NCI-H146 (cell line): ENCODE measurements at regions not wholly inside any gene's neighbourhood (a gene's known extent, or its start where the extent isn't known, plus 50 kb on each side); places are given as distances from the start of the nearest gene placed in this dataset.
"Not testable (repeated sequence)": the region's sequence is repeated elsewhere in the genome, so short reads cannot be mapped to it uniquely, and the experiment has no call there.

Experiments used
- DNase-seq: peaks from one replicate; lab custom pipeline; 2025; lab: John Stamatoyannopoulos, UW

DNA sequence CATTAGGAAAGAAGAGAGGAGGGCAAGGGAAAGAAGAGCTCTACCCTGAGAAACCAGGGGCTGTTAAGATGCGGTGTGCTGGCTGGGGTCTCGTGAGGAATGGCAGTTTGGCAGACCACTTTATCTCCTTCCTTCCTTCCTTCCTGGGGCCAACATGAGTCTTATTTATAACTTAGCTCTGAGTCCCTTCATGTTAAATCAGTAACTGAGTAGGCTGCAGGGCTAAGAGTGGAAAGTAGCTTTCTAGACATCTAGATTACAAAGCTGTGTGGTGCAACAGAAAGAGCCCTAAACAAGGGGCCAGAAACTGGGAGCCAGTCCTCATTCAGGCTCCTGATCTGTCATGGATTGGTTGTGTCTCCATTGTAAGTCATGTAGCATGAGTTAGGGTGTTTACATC lies 135.4 kb upstream of the DUSP10 start:
- no peak for DNase-seq

DNA sequence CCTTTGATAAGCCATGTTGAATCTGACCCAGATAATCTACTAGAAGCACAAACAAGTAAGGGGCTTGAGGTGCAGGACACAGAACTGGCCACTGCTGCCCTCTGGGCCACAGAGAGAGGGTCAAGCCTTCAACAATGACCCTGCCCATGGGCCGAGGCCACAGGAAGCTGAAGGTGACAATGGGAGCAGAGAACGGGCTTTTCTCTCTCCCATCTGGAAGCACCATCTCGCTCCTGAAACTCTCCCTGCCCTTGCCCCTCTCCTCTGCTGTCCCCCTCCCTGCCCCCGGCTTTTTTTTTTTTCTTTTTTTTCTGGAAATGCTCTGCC lies 133.1 kb upstream of the DUSP10 start:
- no peak for DNase-seq

DNA sequence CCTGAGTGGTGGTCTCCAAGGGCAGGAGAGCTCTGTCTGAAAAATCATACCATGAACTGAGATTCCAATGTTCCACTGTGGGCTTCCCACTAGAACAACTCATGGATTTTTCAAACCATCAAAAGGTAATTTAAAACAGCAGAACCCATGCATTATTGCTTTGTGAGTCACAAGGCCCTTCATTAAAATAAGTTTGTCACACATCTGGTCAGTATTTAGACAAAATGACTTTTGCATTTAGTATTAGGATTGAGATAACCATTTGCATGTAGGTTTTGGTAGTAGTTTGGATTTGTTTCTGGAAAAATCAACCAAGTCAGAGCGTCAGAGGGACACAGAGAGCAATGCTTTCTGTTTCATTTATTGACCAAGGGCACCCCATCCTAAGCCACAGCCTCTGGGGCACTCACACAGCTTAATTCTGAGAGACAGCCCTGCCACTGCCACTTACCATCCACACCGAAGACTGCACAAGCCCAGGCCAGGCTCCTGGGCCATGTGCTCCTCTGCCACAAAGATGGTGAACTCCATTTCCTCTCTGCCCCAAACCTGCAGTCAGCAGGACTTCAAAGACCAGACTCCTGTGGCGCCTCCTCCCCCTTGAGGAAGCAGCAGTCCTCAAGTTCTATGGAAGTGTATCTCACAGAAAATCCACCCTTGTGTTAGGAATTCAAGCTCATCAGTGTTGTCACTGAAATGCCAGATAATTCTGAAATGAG lies 132.6 kb upstream of the DUSP10 start:
- DNase-seq, result no peak

DNA sequence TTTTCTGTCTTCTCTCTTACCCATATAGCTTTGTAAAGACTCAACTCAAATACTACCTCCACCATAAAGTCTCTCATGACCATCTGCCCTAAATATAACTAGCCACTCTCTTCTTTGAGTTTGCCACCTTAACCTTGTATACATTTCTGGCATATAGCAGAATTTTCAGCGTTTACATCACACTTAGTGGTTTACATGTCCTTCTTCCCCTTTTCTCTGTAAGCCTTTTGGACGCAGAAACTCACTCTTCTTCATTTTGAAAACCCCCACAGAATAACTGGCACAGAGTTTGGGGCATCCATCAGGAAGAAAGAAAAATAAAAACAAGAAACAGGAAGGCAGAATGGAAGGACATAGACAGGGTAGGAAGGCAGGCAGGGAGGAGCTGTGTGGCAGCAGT lies 131.8 kb upstream of the DUSP10 start:
- no peak for DNase-seq

DNA sequence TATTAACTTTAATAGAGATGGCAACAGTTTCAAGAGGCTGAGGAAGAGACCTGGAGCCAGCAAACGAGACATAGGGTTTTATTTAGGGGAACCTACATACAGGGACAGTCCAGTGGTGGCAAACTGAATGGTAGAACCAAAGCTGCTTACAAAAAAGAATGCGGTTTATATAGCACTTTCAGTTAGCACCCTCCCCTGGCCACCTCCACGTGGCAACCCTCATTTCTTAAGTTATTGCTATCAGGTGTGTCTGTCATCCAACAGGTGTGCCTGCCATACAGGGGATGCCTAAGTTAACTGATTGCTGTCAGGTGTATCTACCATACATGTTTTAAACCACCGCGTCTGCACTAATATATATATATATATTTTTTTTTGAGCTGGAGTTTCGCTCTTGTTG lies 129.2 kb upstream of the DUSP10 start:
- no peak for DNase-seq

DNA sequence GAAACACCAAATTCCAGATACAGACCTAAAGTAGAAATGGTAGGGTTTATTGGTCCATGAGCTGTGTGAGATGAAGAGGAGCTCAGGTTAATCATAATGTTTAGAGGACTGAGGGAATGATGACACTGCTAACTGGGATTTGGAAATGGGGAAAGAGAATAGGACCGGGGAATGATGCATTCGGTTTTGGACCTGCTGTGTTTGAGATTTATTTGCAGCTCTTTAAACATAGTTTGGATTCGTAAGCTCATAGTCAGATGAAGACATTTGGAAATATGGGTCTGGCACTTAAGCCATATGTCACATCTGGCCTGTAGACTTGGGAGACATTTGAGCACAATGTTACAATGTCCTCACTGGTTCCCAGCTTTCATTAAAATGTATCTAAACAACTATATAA lies 127.9 kb upstream of the DUSP10 start:
- DNase-seq, result no peak

DNA sequence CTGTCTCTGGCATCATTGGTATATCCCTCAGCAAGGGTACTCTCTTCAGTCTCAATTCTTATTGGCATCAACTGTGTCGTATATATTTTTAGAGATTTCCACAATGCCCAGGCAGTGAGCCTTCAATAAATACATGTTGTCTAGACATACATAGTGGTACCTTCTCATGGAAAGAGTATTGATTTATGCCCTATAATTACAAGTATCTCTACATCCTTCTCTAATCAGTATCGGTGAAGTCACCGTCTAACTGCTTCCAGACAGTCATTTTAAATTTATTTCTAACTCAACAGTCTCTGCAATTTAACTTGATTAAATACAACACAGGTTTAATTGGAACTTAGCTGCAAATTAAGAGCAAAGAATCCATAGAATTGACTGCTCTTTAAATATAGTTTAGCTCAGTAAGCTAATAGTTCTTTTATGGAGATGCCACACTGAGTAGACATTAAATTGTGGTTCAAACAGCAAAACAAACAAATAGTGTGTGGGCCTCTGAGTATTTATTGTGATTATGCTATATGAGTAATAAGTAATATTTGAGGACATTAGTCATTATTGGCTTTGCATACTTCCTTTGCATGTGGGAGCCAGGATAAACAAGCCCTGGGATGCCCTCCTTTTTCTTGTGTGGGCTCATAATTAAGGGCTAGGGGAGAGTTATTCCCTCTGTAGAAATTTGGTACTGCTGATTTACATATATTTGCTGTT lies 126.9 kb upstream of the DUSP10 start:
- no peak for DNase-seq

DNA sequence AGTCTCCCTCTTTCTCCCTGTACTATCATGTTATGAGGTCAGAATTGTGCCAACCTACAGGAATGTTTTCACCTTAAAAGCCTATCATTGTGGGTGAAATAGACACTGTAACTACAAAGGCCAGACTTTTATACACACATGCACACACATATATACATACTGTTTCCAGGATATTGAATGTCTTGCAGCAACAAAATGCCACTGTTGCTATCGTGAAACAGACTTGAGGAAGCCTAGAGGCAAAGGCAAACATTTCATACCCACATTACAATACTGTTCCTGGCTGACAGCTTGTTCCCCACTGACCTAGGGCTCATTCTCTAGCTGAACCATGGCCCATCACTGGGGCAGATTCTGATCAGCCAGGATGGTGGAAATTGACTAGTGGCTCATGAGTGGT lies 125.1 kb upstream of the DUSP10 start:
- DNase-seq, result no peak

DNA sequence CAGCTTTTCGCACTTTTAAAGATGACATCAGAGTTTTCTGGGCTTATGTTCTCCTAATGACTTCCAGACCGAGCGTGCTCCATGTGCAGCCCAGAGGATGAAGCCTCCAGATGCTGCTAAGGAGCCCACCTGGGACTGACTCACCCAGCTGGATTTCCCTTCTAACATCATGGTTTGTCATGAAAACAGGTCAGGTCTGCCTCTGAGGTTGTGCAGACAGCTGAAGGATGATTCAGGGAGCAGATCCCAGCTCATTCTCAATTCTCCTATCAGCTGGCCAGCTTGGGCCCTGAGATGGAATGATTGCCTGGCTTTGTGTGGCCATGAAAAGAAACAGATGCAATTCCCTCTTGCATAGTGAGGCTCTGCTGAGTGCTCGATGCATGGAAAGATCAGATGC lies 123.9 kb upstream of the DUSP10 start:
- no peak for DNase-seq

DNA sequence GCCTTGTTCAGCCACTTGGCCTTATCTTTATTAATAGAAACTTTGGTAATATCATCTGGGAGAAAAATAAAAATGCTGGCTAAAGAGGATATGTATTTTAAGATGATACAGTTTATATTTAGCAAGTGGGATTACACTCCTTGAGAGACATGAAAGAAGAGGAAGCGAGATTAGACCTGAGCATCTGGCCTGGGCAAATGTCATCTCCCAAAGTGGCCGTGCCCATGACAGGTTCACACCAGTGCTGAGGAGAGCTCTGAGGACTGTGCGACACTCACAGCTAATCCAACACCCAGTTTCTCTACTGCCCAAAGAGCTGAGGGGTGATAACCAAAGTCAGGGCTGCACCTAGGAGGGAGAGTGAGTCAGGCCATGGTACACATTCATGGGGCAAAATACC lies 121.7 kb upstream of the DUSP10 start:
- DNase-seq, result no peak

DNA sequence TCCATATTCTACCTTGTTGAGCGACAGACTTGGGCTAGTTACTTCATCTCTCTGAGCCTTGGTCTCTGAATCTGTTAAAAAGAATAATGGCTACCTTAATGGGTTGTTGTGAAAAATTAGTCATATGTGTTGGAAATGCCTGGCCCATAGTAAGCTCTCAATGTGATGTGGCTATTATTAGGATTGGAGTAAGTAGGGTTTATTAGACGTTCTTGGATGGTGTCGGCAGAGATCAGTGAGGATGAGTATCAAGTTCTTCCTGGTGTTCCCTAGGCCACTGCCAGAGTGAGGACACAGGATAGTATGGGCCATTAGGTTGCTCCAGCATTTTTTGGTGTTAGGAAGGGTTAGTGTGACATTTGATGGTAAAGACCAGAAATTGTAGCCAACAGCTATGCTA lies 121.1 kb upstream of the DUSP10 start:
- no peak for DNase-seq

DNA sequence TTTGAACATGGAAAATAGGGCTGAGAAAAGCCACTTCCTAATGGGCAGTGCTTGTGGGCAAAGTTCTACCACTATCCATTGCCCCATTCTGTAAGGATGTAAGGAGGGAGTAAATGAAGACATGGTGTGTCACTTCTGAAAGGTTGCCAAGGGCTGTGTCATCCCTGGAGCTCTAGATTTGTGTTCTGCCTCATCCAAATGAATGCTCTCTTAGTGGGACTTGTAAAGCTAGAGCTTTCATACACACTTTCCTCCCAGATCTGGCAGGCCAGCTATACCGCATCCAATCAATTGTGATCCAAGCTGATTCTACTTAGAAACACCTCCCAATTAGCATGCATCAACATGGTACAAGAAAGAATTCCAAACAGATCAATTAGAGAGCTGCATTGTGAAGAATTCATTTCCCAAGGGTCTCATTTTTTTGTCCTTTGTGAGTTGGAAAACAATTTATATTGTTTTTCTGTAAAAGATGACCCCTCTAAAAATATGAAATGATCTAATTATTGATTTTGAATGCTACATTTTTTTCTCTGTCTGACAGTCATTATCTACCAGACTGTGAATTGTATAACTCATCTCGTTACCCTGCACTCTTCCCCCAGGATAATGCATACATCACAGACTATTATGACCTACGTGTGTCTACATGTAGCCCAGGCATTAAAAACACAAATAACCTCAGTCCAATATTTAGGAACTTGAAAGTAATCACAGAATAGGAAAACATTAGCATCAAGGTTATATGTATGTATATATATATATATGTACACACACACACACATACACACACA lies 117.1 kb upstream of the DUSP10 start:
- DNase-seq, result no peak

DNA sequence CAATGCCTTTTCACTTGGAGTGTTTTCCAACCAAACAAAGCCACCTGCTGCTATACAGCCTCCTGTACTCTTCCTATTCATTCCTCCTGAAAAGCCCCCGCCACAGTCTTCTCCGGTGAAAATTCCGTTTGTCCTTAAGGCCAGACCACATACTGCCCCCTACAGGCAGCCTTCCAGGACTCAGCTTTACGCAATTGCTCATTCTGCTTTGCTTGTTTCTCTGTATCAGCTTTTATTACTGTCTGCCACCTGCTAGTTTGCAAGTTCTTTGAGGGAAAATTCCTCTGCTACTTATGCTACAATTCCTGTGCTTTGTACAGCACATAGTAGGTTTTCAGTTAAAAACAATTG lies 115.2 kb upstream of the DUSP10 start:
- not testable (repeated sequence) for DNase-seq

DNA sequence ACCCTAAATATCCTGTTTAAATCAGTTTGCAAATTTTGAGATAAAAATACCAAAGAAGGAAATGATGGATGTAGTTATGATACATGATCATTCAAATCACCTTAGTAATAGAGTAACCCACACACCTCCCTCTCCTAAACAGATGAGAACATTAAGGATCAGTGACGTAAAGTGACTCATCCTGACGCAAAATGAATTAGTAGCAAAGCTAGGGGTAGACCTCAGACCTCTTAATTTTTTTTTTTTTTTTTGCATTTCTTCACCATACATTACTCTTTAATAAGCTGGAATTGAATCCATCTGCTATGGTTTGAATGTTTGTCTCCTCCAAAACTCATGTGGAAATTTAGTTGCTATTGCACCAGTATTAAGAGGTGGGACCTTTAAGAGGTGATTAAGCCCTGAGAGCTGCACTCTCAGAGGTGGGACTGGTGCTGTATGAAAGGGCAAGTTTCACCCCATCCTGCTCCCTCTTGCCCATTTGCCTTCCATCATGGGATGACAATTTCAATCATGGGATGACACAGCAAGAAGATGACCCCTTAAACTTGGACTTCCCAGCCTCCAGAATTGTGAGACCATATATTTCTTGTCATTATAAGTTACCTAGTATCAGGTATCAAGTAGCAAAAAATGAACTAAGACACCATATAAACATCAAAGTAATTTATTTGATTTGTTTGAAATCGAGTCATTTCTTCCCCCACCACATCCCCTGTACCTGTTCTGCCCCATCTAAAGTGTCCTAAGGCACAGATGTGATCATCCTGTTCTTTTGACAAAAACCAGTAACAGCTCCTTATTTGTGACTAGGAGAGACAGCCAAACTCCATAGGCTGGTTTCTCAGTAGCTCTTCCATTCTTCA lies 114.6 kb upstream of the DUSP10 start:
- DNase-seq, result no peak

DNA sequence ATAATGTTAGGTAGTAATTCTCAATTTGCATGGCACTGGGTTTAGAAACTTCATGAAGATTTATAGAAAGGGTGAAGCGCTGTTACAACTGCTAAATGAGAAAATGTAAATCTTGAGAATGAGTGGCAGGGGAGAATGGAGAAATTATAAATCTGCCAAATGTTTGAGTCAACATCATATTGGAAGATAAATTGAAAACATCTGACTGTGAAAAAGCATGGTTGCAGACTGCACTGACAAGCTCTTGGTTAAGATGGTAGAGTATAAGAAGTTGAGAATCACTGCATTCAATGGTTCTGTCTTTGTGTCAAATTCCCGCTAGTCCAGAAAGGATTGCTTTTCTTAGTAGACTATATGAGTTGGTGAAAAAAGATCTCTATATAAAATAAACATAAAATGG lies 113.3 kb upstream of the DUSP10 start:
- DNase-seq, result no peak

DNA sequence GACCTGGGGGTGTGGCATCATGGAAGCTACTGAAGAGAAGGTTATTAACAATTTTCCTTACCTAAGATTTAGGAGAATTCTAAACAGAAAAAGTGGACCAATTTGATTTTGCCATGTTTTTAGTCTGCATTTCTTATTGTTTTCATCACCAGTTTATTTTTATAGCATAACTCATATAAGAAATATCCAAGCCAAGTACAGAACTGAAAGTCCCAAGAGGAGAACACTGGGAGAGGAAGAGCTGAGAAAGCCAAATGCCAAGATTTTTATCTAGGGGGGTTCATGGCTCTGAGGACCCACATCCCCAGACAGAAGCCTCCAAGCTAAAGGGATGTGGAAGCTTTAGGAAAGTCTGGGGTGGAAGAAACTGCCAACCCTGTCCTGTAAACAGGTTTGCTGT lies 109.4 kb upstream of the DUSP10 start:
- no peak for DNase-seq

DNA sequence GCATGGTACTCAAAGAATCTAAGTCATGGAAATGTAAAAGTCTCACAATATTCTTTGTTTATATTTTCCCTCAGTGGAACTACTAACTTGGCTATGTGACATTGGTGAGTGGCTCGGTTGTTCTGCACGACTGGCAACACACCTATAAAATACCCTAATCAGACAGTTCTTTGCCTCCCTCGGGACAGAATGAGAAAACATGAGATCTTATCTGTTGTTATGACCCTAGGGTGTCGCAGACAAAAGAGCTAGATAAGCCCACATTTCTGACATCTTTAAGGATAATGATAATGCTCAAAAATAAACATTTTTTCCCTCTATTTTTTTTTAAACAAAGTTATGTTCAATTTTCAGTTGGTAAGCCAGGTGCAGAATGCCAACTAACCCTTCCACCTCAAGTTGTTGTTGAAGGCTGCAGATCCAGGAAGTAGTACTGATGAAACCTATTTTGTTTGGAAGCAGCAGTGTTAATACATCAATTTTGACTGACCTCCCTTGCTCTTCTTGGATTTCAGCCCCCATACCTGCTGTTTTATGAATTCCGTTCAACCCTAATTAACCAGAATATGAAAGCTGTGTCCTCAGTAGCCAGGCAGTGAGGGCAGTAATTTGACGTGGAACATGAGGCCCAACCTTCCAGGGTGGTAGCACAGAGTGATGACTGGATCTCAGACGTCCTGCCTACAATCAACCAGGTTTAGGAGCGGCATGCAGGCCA lies 108.7 kb upstream of the DUSP10 start:
- no peak for DNase-seq

DNA sequence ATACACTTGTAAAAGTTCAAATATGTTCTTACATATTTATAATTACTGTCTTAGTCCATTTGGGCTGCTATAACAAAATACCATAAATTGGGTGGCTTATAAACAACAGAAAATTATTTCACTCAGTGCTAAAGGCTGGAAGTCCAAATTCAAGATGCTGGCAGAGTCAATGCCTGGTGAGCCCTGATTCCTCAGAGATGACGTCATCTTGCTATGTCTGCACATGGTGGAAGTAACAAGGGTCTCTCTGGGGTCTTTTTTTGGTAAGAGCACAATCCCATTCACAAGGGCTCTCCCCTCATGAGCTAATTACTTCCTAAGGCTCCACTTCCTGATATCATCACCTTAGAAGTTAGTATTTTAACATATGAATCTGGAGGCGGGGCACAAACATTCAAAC lies 108.0 kb upstream of the DUSP10 start:
- no peak for DNase-seq

DNA sequence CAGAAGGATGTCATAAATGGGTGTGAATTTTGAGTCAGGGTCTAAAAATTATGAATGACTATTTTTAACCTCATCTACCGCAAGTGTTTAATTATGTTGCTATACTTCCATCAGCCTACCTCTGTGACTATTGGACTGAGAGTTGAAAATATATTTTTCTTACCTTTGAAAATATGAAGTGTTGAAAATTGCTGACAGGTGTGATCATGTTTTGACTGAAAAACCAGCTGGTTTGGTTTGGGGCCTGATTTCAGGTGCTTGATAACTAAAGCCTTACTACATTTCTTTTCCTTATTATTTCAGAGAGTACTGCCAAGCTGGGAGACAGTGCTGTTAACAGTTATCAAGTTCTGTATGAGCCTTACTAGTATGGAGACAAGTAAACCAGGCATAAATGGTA lies 107.2 kb upstream of the DUSP10 start:
- no peak for DNase-seq

DNA sequence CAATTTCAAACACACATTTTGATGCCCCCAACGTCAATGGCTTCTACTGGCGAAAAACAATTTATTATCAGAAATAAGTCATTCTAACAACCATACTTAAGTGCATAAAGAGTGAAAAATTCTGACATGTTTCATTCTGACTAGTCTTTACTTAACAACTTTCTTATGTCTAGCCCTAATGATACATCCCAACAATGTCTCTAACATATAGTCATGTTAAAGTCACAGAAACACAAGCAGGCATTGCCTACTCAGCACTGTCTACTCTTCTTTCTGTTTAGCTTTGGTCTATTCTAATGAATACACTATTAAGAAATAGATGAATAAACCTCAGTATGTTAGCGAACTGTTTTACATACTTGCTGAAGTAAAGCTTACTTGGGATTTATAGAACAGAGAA lies 105.8 kb upstream of the DUSP10 start:
- DNase-seq, result no peak

DNA sequence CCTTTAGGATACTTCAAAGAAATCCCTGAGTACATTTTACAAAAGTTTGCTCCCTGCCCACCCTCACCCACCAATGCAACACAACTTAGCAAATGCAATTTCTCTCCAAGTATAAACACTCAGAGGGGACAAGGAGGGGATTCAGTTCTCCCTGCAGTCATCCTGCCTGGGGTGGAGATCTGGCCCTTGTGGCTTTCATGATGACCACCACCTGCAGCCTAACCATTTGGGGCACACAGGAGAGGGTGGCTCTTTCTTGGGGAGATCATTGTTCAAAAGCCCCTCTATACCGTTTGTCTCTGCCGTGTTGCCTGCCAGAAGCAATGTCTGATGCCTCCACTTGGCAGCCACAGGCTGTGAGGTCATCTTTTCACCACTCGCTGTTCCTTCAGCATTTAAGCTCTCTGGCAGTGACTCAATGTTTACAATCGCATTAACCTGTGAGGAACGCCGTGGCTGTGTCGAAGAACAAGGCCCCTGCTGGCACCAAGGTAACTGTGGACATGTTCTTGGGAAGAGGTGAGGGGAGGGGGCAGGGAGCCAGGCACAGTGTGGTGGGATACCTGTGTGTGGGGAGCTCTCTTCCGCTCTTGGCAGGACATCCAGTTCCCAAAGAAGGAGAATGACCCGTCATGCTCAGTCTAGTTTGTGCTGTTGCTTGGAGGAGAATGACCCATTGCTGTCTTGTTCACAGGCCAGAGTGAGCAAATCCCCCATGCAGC lies 103.9 kb upstream of the DUSP10 start:
- peak; percentile 44 for DNase-seq
